Ecto neural progenitor cell (in vitro differentiated cells): ENCODE measurements at regions not wholly inside any gene's neighbourhood (a gene's known extent, or its start where the extent isn't known, plus 50 kb on each side); places are given as distances from the start of the nearest gene placed in this dataset.
"Not testable (repeated sequence)": the region's sequence is repeated elsewhere in the genome, so short reads cannot be mapped to it uniquely, and the experiment has no call there.

ENCODE experiments used
- DNase-seq: peaks from one replicate; pipeline ENCODE4 v3.0.0-alpha.2; 2018; ENCODE audit warnings: low spot score

DNA sequence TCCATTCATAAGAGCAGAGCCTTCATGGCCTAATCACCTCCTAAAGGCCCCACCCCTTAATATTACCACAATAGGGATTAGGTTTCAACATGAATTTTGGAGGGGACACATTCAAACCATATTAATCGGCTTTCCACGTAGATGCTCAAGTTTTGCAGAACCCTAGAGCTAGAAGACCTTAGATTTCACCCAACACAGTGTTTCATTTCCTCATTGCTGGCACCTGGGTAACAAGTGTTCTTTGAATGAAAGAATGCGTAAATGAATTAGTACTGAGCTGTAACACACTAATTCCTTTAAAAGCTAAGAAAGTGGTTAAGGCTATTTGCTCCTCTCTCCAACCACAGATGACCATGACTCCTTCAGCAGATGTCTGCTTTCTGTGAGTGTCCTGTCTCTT lies 252.5 kb downstream of the SMAD2 start:
- DNase-seq, result no peak

DNA sequence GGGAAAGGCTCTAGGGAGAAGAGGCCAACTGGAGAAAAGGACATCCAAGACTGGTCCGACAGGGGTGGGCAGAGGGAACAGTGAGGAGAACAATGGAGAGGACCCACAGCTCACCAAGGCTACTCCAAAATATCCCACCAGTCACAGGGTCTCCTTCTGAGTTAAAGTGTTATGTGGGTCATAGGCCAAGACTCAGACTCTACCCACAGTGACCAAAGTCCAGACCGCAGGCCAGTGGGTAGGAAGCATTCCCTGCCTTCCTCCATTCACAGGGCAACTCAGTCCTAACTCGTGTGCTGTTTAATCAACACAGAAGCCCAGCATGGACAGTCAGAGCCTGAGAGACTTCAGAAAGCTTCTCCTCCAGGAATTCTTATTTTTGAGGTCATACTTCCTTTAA lies 260.6 kb downstream of the SMAD2 start:
- no peak for DNase-seq

DNA sequence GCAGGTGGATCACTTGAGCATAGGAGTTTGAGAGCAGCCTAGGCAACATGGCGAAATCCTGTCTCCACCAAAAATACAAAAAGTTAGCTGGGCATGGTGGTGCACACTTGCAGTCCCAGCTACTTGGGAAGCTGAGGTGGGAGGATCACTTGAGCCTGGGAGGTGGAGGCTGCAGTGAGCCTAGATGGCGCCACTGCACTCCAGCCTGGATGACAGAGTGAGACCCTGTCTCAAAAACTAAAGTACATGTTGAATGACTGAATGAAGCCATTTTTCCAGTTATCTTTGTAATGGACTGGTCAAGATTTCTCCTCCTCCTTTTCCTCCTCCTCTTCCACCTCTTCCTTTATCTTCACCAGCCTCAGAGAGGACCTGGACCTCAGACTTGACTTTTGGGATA lies 272.0 kb downstream of the SMAD2 start:
- DNase-seq, result no peak

DNA sequence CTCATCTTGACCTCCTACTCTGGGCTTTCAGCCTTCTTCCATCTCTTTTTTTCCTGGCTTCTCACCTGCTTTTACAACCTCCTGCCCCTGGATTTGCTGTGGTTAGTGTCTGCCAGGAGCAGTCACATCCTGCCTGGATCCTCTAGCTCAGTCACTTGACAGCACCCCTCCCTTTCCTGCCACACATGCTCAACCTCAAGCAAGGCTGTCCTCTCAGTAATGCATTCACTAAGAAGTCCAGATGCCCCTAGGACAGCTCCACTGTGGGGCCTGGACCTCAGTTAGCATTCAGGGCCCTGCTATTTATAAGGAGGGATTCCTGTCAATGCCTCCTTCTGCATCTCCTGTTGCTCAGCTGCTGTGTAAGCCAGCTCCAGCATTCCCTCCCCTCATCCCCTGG lies 275.5 kb downstream of the SMAD2 start:
- DNase-seq, result no peak

DNA sequence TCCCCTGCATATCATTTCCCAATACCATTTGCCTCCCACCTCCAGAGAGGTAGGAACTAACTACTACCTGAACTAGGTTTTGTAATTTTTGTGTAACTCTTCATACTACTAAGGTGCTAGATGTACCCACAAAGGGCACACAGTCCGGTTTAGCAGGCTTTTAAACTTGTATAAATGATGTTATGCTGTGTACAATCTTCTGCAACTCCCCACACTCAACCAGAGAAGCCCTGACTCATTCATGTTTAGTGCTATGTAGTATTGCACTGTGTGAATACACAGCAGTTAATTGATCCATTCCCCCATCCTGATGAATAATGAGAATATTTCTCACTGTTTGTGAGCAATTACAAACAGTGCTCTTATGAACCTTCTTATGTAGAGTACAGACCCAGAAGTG lies 285.6 kb downstream of the SMAD2 start:
- DNase-seq, result no peak

- not testable (repeated sequence) for DNase-seq
These were observed 292.9 kb downstream of the SMAD2 start for GRCh38 chr18:47637551-47637950.

- no peak for DNase-seq
These were observed 295.0 kb downstream of the SMAD2 start for GRCh38 chr18:47635416-47635815.

DNA sequence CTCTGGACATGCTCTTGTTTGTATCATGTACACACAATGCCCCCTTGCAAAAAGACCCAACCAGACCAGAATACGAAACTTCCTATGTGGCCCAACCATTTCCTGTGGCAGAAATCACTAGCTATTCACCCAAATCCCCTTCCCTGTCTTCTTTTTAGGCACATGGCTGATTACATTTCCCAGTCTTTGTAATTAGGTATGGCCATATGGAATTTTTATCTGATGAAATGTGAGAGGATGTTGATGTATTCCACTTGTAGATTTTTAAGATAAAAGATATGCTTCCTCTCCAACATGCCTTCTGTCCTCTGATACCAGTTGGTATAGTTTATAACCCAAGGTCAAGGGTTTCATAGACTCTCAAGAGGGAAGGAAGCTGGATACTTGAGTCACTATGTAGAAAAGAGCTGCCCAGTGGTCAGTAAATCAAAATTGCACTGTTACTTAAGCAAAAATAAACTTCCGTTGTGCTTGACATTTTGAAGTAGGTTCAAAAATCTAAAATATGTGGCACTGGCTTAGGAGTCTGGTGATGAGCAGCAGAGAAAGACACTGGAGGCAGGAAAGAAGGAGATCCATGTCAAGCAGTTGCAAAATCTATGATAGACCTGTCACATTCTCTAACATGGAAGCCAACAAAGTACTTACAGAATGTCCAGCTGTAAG lies 297.4 kb downstream of the SMAD2 start:
- DNase-seq, result no peak

DNA sequence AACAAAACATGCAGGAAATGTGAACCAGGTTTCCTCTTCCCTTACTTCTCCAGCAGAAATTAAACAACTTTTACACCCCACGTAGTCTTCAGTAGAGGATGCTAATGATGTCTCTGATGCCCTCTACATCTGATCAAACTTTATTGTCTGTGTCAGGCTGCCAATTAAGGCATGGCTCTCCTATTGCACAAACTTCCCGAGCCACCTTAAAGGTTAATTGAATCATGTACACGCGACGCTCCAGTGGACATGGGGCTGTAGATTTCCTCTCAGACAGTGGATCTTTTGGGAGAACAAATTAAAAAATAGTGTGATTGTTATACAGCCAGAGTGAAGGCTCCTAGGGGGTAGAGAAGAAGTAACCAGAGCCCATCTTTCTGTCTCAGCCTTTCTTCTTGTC lies 301.6 kb downstream of the SMAD2 start:
- no peak for DNase-seq

GRCh38 chr18:47628240-47628781 lies 302.1 kb downstream of the SMAD2 start:
- no peak for DNase-seq

- no peak for DNase-seq
These were observed 303.4 kb downstream of the SMAD2 start for GRCh38 chr18:47627030-47627429.

DNA sequence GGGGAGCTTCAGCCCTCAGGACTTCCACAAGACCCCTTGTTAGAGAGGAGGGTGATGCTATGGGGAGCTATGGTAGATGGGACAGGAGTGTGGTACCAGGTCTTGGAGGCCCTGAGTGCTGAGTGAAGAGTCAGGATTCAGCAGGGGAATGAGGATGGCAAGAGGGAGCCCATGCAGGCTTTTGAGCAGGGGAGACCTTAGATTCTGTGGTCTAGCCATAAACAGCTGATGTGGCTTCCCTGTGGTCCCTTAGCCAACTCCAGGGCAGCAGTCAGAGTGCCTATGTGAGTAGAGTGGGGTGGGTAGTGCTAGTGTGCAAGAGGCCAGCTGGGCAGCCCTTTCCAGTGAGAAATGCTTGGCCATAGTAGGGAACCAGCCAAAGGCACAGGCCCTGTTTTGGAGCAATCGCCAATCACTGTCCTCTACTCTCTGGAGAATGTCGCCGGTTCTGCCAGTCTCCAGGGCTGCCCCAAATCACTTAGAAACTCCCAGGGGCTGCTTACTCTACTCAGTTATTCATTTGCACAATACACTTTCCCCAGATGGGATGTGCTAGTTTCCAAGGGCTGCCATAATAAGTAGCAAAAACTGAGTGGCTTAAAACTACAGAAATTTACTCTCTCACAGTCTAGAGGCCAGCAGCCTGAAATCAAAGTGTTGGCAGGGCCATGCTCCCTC lies 310.5 kb downstream of the SMAD2 start:
- no peak for DNase-seq

GRCh38 chr18:47618758-47619157 lies 311.7 kb downstream of the SMAD2 start:
- no peak for DNase-seq

- no peak for DNase-seq
These were observed 315.4 kb downstream of the SMAD2 start for GRCh38 chr18:47615043-47615442.

DNA sequence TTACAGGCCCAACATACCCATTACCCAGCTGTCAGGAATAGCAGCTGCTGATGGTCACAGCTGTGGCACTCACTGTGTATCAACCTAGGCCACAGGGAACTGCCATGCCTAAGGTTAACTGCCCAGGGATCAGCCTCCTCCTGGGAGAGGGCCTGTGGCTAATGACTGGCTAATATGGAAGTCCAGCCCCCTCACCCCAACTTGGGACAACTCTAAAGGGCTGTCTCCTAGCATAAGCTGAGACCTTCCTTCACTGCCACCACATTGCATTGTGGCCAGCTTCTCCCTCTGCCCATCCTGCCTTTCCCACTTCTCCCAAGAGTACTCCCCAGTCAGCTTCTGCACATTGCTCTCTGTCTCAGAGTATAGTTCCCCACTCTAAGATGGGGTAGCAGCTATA lies 316.5 kb downstream of the SMAD2 start:
- no peak for DNase-seq

DNA sequence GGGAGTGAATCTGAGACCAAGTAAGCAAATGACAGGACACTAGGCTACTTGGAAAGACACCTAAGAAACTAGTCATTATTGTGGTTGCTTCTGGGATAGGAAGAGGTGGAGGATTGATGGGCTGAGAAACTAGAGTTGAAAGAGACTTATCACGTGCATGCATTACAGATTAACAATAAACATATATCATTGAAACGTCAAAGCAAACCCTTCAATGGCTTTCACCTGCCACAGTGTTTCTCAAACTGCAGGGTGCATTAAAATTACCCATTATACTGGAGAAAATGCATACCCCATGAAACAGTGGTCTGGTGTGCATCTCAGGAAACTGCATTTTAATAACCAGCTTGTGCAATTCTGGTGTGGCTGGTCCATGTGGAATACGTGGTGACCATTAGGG lies 318.8 kb downstream of the SMAD2 start:
- no peak for DNase-seq

DNA sequence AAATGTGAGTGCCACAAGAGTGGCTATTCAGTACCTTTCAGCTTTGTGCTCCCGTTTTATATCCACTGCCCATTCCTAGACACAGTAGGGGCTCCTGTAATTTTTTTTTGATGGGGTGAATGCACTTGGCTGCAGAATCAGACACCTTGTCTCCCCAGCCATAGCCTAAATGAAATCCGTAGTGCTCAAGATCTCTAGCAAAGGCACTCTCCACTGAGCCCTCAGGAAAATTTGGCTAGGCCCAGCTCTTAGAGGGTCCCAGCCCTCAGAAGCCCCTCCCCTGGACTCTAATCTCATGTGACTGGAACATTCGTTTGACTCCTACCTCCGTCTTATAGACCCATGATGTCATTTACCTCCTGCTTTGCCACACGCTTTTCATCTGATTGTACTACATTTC lies 323.9 kb downstream of the SMAD2 start:
- no peak for DNase-seq

GRCh38 chr18:47605093-47605492 lies 325.4 kb downstream of the SMAD2 start:
- DNase-seq, result no peak

- no peak for DNase-seq
These were observed 326.4 kb downstream of the SMAD2 start for GRCh38 chr18:47604021-47604420.

DNA sequence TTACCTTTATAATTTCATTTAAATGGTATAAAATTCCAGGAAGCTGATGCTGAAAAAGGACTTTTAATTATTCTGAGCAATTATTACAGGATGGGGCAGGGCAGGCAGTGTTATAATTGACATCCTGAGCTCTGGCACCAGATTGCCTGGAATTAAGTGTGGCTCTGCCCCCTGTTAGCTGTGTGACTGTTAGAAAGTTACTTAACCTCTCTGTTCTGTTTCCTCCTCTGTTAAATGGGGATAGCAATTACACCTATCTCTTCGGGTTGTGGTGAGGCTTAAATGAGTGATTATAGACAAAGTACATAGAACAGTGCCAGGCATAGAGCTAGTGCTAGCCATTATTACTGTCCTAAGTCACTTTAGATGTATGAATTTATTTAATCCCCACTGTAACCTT lies 327.3 kb downstream of the SMAD2 start:
- peak; percentile 3 for DNase-seq

- peak; percentile 37 for DNase-seq
These were observed 328.1 kb downstream of the SMAD2 start for GRCh38 chr18:47602273-47602897.

DNA sequence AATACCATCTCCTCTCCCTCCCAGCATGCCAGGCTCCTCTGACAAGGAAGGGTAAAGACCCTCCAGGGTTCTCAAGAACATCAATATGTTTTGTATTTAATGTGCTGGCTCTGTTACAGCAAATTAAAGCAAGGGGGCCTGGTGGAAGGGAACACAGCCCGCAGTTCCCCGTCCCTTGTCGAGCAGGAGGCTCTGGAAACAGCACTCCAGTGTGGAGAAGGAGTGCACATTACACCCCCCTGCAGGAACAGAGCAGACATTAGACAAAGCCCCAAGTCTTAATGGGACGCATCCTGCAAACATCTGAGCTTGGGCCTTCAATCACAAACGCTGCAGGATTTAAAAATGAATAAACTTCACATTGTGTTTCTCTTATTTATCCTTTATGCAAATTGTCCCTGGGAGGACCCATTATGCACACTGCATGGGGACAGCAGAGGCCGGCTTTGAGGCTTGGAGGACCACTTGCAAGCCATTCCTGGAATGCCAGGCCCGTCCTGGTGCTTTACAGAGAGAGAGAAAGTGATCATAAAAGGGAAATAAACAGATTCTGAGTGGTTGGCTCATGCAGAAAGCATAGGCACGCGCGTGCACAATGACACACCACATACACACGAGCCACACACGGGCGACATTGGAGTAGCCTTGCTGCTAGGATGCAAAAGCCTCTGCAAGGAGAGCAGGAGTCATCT lies 328.7 kb downstream of the SMAD2 start:
- peak; percentile 34 for DNase-seq
